GM12874 (cell line): ENCODE measurements at regions not wholly inside any gene's neighbourhood (a gene's known extent, or its start where the extent isn't known, plus 50 kb on each side); places are given as distances from the start of the nearest gene placed in this dataset.

ENCODE experiments used
- CTCF ChIP-seq: IDR thresholded peaks from 2 replicates; pipeline ENCODE4 v1.5.1; 2011; ENCODE audit warnings: low read depth, mild to moderate bottlenecking, control low read depth, low read length, moderate library complexity; ENCODE audit not compliant: insufficient read depth

GRCh38 chr2:100627330-100628300, 64.8 kb downstream of the PDCL3 start:
- no peak for TF ChIP-seq CTCF

- TF ChIP-seq CTCF: no peak
Observed at GRCh38 chr2:100628506-100628905, 65.7 kb downstream of the PDCL3 start.

- no peak for TF ChIP-seq CTCF
Observed at GRCh38 chr2:100629309-100629708, 66.5 kb downstream of the PDCL3 start.

GRCh38 chr2:100630473-100630977, 67.7 kb downstream of the PDCL3 start:
- no peak for TF ChIP-seq CTCF

GRCh38 chr2:100632037-100632436, 69.2 kb downstream of the PDCL3 start:
- TF ChIP-seq CTCF: no peak

- no peak for TF ChIP-seq CTCF
Observed at GRCh38 chr2:100632759-100633158, 70.0 kb downstream of the PDCL3 start.

GRCh38 chr2:100639588-100640390, 77.0 kb downstream of the PDCL3 start:
- TF ChIP-seq CTCF: no peak
